ENCODE measurements at regions not wholly inside any gene's neighbourhood (a gene's known extent, or its start where the extent isn't known, plus 50 kb on each side); places are given as distances from the start of the nearest gene placed in this dataset.

GRCh38 chr13:76351541-76352229 lies 534.5 kb downstream of the KCTD12 start:
- no TSS peak for BruUV-seq (replicated peaks)
- no peak overlapping the region for H3K4me2 ChIP-seq (ENCODE audit: insufficient read depth, low read length)
- no peaks in the 10 kb centered on the region for H3K9me1 ChIP-seq (replicated peaks; ENCODE audit: control insufficient read depth, extremely low read depth, insufficient read depth, low read length)
- no peaks in the 10 kb centered on the region for H3K9me3 ChIP-seq (replicated peaks; ENCODE audit: control insufficient read depth, insufficient read depth, low read length)
- H4K20me1 ChIP-seq (replicated peaks; ENCODE audit: control insufficient read depth, extremely low read depth, insufficient read depth, low read length): no peaks in the 10 kb centered on the region
- no peak overlapping the region for H3K4me3 ChIP-seq (replicated peaks in 1 of 3; ENCODE audit: insufficient read depth in 1 of 3, low read depth in 1 of 3, low read length in 3 of 3)
- H3K4me1 ChIP-seq (ENCODE audit: control insufficient read depth, extremely low read depth, insufficient read depth, low read length): no peaks in the 10 kb centered on the region
- H2AFZ ChIP-seq (ENCODE audit: low read depth, low read length): no peak overlapping the region
- H3K79me2 ChIP-seq (ENCODE audit: control insufficient read depth, insufficient read depth, low read length): no peaks in the 10 kb centered on the region
- dilution Hi-C loops (cut with MboI; ENCODE audit: extremely low pct_ligation_motif_present, low sequenced_read_pairs) (no loop called here), intact Hi-C loops (cut with micrococcal nuclease) (no loop called here)
- ChIA-PET CTCF (interaction anchor here (0.6 to 1.3 kb wide), 3 partner anchors 19 to 656 kb away, joined by 3 to 4 read pairs (median 3); no protein-coding TSS in a partner anchor), POLR2A (no interaction called here)
- no peak for TF ChIP-seq POLR2A (IDR thresholded peaks at IDR 0.05; ENCODE audit: low read depth, low read length)
- TF ChIP-seq POLR2AphosphoS5 (IDR thresholded peaks at IDR 0.05; ENCODE audit: insufficient read depth, low read depth, low read length): no peak
- no peak for TF ChIP-seq MYC (IDR thresholded peaks at IDR 0.05; ENCODE audit: low read depth, low read length)
- no peak for TF ChIP-seq MAX (IDR thresholded peaks at IDR 0.05; ENCODE audit: insufficient read depth, insufficient read length)
- FAIRE-seq (no peak), DNase-seq (ENCODE audit: low read depth, low spot score) (no peak)
- no peaks in the 10 kb centered on the region for H3K27me3 ChIP-seq (ENCODE audit: control insufficient read depth in 2 of 2, insufficient read depth in 2 of 2, low read length in 2 of 2)
- no peaks in the 10 kb centered on the region for H3K36me3 ChIP-seq (ENCODE audit: control insufficient read depth in 2 of 2, extremely low read depth in 1 of 2, insufficient read depth in 2 of 2, low read length in 2 of 2)
- H3K27ac ChIP-seq (ENCODE audit: insufficient read depth, low read depth, low read length): no peak overlapping the region
- no peak overlapping the region for H3K9ac ChIP-seq (replicated peaks; ENCODE audit: extremely low read depth, insufficient read depth, low read length)

- Histone ChIP-seq H3K4me1 (ENCODE audit: control insufficient read depth, extremely low read depth, insufficient read depth, low read length) (no peaks in the 10 kb centered on the region), H3K79me2 (ENCODE audit: control insufficient read depth, insufficient read depth, low read length) (no peaks in the 10 kb centered on the region), H3K4me2 (ENCODE audit: insufficient read depth, low read length) (no peak overlapping the region), H3K36me3 (ENCODE audit: control insufficient read depth in 2 of 2, extremely low read depth in 1 of 2, insufficient read depth in 2 of 2, low read length in 2 of 2) (no peaks in the 10 kb centered on the region), H3K27ac (ENCODE audit: insufficient read depth, low read depth, low read length) (no peak overlapping the region), H3K9me3 (replicated peaks; ENCODE audit: control insufficient read depth, insufficient read depth, low read length) (no peaks in the 10 kb centered on the region), H3K9me1 (replicated peaks; ENCODE audit: control insufficient read depth, extremely low read depth, insufficient read depth, low read length) (no peaks in the 10 kb centered on the region), H2AFZ (ENCODE audit: low read depth, low read length) (no peak overlapping the region), H3K27me3 (ENCODE audit: control insufficient read depth in 2 of 2, insufficient read depth in 2 of 2, low read length in 2 of 2) (no peaks in the 10 kb centered on the region), H4K20me1 (replicated peaks; ENCODE audit: control insufficient read depth, extremely low read depth, insufficient read depth, low read length) (no peaks in the 10 kb centered on the region), H3K4me3 (replicated peaks in 1 of 3; ENCODE audit: insufficient read depth in 1 of 3, low read depth in 1 of 3, low read length in 3 of 3) (no peak overlapping the region), H3K9ac (replicated peaks; ENCODE audit: extremely low read depth, insufficient read depth, low read length) (no peak overlapping the region)
- DNase-seq (ENCODE audit: low read depth, low spot score) (no peak), FAIRE-seq (no peak)
- BruUV-seq (replicated peaks): no TSS peak
- dilution Hi-C loops (cut with MboI; ENCODE audit: extremely low pct_ligation_motif_present, low sequenced_read_pairs) (no loop called here), intact Hi-C loops (cut with micrococcal nuclease) (no loop called here)
- TF ChIP-seq POLR2AphosphoS5 (IDR thresholded peaks at IDR 0.05; ENCODE audit: insufficient read depth, low read depth, low read length) (no peak), EZH2 (IDR thresholded peaks at IDR 0.05; ENCODE audit: borderline replicate concordance, low read depth, low read length, severe bottlenecking) (no peak), CTCF (IDR thresholded peaks at IDR 0.05; ENCODE audit: extremely low read depth in 1 of 2, insufficient read depth in 1 of 2, low read depth in 1 of 2, low read length in 2 of 2) (no peak), MAX (IDR thresholded peaks at IDR 0.05; ENCODE audit: insufficient read depth, insufficient read length) (no peak), JUN (IDR thresholded peaks at IDR 0.05; ENCODE audit: borderline replicate concordance, insufficient read depth, insufficient read length, low read depth) (no peak), POLR2A (IDR thresholded peaks at IDR 0.05; ENCODE audit: low read depth, low read length) (no peak), GATA2 (IDR thresholded peaks at IDR 0.05; ENCODE audit: insufficient read depth, insufficient read length, low read depth, low read length) (no peak), FOS (IDR thresholded peaks at IDR 0.05; ENCODE audit: borderline replicate concordance, insufficient read depth, low read length) (no peak), MYC (IDR thresholded peaks at IDR 0.05; ENCODE audit: low read depth, low read length) (no peak)
- POLR2A ChIA-PET: no interaction called here
- CTCF ChIA-PET: no interaction called here
These were observed 535.8 kb downstream of the KCTD12 start for GRCh38 chr13:76350399-76350798.

All from endothelial cell of umbilical vein (primary cell).